ENCODE measurements at regions not wholly inside any gene's neighbourhood (a gene's known extent, or its start where the extent isn't known, plus 50 kb on each side); places are given as distances from the start of the nearest gene placed in this dataset.
"Not testable (repeated sequence)": the region's sequence is repeated elsewhere in the genome, so short reads cannot be mapped to it uniquely, and the experiment has no call there.

DNA sequence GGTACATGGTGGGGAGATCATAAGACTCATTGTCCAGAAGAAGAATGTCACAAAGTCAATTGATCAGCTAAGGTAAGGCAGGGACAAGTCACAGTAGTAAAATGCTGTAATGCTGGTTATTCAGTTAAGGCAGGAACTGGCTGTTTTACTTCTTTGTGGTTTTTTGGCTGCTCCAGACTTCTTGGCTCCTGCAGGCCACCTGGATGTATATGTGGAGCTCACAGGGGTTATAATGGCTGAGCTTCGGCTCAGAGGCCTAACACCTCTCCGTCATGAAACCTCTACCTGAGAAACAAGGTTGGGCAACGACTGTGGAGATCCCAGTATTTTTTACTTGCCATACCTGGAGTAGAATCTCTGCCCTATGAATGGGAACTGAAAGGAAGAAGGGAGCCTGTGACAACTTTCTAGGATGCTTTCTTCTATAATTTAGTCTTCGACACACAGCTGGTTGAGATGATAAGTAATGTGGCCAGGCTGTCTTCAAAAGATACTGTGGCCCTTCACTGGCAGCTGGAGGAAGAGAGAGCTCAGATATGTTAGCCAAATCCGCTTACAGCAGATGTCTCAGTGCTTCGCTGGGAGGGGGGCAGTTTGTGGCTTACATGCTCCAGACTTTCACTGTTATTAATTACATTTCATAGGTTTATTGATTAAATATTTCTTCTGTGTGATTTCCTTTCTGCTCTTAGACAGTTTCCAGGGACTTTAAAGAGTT, 887.8 kb downstream of the IGSF11 start:
- no peak for DNase-seq
- TF ChIP-seq POLR2A (IDR thresholded peaks at IDR 0.05; ENCODE audit: low read length) (no peak), GATA1 (IDR thresholded peaks at IDR 0.05; ENCODE audit: low read depth, low read length) (no peak)

DNA sequence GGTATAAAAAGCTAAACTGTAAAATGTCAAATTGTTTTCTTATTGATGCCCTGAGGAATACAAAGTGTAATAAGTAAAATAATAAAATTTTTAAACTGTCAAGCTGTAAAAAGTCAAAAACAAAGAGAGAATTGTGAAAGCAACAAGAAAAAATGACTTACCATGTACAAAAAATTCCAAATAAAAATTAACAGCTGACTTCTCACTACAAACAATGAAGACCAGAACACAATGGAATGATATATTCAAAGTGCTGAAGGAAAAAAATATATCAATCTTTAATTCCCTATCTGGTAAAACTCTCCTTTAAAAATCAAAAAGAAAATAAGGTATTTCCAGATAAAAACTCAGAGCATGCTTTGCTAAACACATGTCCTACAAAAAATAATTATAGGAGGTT, 883.5 kb downstream of the IGSF11 start:
- TF ChIP-seq POLR2A (IDR thresholded peaks at IDR 0.05; ENCODE audit: low read length) (no peak), GATA1 (IDR thresholded peaks at IDR 0.05; ENCODE audit: low read depth, low read length) (no peak)
- DNase-seq = no peak

DNA sequence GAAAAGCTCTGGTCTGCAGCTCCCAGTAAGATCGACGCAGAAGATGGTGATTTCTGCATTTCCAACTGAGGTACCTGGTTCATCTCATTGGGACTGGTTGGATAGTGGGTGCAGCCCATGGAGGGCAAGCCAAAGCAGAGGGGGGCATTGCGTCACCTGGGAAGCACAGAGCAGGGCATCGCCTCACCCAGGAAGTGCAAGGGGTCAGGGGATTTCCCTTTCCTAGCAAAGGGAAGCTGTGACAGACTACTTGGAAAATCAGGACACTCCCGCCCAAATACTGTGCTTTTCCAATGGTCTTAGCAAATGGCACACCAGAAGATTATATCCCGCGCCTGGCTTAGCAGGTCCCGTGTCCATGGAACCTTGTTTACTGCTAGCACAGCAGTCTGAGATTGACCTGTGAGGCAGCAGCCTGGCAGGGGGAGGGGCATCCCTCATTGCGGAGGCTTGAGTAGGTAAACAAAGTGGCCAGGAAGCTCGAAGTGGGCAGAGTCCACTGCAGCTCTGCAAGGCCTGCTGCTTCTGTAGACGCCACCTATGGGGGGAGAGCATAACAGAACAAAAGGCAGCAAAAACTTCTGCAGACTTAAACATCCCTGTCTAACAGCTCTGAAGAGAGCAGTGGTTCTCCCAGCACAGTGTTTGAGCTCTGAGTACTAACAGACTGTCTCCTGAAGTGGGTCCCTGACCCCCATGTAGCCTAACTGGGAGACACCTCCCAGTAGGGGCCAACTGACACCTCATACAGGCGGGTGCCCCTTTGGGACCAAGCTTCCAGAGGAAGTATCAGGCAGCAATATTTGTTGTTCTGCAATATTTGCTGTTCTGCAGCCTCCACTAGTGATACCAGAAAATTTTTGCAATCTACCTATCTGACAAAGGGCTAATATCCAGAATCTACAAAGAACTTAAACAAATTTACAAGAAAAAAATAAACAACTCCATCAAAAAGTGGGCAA, 871.7 kb downstream of the IGSF11 start:
- not testable (repeated sequence) for DNase-seq

DNA sequence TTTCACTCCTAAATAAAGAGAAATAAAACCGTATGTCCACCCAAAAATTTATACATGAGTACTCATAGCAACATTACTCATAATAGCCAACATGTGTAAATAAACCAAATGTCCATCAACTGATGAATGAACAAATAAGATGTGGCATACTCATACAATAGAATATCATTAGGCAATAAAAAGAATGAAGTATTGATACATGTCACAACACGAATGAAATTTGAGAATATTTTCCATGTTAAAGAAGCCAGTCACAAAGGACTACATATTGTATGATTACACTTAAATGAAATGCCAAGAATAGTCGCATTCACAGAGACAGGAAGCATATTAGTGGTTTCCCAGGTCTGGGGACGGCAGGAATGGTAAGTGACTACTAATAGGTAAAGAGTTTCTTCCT, 869.2 kb downstream of the IGSF11 start:
- TF ChIP-seq POLR2A (IDR thresholded peaks at IDR 0.05; ENCODE audit: low read length) (no peak), GATA1 (IDR thresholded peaks at IDR 0.05; ENCODE audit: low read depth, low read length) (no peak)
- no peak for DNase-seq

DNA sequence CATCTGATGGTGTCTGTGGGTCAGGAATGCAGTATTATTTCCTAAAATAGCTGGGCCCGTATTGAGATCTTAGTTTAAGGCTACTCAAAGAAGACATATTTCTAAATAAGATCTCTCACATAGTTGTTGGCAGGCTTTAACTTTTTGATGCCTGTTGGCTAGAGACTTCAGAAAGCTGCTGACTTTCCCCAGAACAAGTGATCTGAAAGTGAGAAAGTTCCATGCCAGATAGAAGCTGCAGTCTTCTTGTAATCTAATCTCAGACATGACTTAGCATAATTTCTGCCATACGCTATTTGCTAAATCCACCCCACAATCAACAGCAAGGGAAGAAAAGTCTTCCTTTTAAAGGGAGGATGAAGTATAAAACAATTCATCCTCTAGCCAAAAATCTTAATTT, 867.1 kb downstream of the IGSF11 start:
- no peak for DNase-seq
- TF ChIP-seq GATA1 (IDR thresholded peaks at IDR 0.05; ENCODE audit: low read depth, low read length) = no peak
- TF ChIP-seq POLR2A (IDR thresholded peaks at IDR 0.05; ENCODE audit: low read length) = no peak

DNA sequence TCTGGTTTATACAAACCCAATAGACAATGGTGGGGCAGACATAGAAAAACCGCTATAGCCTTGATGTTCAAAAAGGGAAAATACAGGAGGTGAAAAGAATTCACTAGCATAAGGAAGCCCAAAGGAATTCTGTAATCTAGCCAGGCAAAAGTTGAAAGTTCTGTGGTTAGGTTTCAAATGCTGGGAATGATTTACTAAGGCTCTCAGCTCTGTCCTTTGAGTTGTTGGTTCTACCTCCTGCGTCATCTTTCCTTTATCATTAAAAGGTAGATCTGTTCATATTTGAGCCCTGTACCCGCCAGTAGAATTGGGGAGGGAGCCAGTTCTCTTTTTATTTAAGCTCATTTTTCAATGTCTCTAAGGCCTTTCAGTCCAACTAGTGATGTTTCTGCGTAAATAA, 866.5 kb downstream of the IGSF11 start:
- TF ChIP-seq GATA1 (IDR thresholded peaks at IDR 0.05; ENCODE audit: low read depth, low read length) = no peak
- TF ChIP-seq POLR2A (IDR thresholded peaks at IDR 0.05; ENCODE audit: low read length) = no peak
- no peak for DNase-seq

DNA sequence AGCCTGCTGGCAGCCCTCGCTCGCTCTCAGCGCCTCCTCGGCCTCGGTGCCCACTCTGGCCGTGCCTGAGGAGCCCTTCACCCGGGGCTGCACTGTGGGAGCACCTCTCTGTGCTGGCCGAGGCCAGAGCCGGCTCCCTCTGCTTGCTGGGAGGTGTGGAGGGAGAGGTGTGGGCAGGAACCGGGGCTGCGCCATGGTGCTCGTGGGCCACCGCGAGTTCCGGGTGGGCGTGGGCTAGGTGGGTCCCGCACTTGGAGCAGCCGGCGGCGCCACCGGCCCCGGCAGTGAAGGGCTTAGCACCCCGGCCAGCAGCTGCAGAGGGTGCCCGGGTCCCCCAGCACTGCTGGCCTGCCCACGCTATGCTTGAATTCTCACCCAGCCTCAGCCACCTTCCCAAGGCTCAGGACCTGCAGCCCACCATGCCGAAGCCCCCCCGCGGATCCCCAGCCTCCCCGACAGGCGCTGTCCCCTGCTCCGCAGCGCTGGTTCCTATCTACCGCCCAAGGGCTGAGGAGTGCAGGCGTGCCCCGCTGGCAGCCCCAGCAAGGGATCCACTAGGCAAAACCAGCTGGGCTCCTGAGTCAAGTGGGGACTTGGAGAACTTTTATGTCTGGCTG, 863.3 kb downstream of the IGSF11 start:
- no peak for DNase-seq
- TF ChIP-seq POLR2A (IDR thresholded peaks at IDR 0.05; ENCODE audit: low read length) (no peak), GATA1 (IDR thresholded peaks at IDR 0.05; ENCODE audit: low read depth, low read length) (no peak)

DNA sequence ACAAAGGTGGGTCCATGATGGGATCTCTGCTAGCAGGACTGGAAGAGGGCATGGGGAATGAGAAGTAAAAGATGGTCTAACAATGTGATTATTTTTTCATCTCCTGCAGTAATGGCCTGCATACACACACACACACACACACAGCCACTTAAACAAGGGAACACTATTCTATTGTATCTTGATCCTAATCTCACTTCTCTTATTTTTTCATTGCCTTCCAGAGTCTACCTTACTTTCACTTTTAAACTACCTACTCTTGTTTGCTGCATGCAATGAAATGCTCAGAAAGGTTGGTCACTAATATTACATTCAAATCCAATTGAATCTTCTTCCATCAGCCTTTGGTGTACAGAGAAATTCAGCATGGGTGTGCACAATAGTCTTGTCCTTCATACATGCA, 853.8 kb downstream of the IGSF11 start:
- DNase-seq = no peak
- no peak for TF ChIP-seq POLR2A (IDR thresholded peaks at IDR 0.05; ENCODE audit: low read length)
- TF ChIP-seq GATA1 (IDR thresholded peaks at IDR 0.05; ENCODE audit: low read depth, low read length) = no peak

DNA sequence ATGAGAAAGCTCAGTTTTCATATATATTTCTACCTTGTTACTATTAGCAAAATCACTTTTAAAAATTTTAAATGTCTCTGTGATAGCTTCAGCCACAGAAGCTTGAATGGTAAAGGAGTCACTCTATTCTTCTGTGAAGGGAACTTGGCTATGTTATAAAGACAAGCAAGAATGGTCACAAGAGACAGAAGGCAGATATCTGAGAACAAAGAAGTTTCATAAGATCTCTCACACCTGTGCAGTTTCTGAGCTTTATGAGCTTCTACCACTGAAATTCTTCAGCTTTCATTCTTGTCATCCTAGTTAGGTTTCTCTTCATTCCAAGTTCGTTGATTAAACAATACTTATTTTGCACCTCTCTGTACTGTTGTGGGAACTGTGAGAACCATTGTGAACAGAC, 853.4 kb downstream of the IGSF11 start:
- TF ChIP-seq GATA1 (IDR thresholded peaks at IDR 0.05; ENCODE audit: low read depth, low read length) = no peak
- no peak for TF ChIP-seq POLR2A (IDR thresholded peaks at IDR 0.05; ENCODE audit: low read length)
- DNase-seq = no peak

DNA sequence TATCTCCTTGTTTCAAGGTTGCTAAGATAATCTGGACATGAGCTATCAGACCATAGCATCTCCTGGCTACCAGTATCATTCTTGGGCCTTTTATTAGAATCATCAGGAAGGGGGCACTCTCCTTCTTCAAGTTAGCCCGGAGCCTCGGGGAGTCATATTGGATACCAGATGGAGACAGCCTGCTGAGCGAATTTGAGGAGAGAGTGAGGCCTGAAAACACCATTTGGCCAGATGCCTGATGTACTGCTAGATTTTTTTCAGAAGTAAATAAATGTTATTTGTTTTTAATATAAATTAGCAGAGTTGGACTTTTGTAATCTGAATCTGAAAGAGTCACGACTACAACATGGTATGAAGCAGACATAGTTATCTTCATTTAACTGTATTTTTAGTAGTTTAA, 848.6 kb downstream of the IGSF11 start:
- no peak for DNase-seq
- no peak for TF ChIP-seq GATA1 (IDR thresholded peaks at IDR 0.05; ENCODE audit: low read depth, low read length)
- TF ChIP-seq POLR2A (IDR thresholded peaks at IDR 0.05; ENCODE audit: low read length) = no peak

DNA sequence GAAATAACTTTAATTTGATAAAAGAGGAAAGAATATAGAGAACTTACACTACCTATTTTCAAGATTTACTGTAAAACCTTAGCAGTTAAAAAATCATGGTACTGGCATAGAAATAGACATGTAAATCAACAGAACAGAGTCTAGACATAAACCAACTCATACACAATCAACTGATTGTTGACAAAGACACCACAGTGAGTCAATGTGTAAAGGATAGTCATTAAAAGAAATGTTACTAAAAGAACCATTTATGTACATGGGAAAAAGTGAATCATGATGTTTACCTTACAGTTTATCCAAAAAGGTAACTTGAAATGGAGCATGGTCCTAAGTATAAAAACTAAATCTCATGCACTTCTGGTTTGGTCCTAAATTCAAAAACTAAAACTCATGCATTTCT, 847.4 kb downstream of the IGSF11 start:
- TF ChIP-seq POLR2A (IDR thresholded peaks at IDR 0.05; ENCODE audit: low read length) (no peak), GATA1 (IDR thresholded peaks at IDR 0.05; ENCODE audit: low read depth, low read length) (no peak)
- DNase-seq = no peak

DNA sequence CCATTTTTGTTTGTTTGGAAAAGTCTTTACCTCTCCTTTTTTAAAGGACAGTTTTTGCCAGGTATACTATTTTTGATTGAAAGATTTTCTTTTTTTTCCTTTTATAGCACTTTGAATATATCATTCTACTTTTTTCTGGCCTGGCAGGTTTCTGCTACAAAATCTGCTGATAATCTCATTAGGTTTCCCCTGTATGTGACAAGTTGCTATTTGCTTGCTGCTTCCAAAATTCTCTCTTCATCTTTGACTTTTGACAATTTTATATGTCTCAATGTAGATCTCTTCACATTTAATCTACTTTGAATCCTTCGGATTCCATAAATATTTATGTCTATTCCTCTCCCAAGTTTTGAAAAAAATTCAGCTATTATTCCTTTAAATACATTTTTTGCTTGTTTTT, 838.5 kb downstream of the IGSF11 start:
- DNase-seq = no peak
- no peak for TF ChIP-seq GATA1 (IDR thresholded peaks at IDR 0.05; ENCODE audit: low read depth, low read length)
- TF ChIP-seq POLR2A (IDR thresholded peaks at IDR 0.05; ENCODE audit: low read length) = no peak

DNA sequence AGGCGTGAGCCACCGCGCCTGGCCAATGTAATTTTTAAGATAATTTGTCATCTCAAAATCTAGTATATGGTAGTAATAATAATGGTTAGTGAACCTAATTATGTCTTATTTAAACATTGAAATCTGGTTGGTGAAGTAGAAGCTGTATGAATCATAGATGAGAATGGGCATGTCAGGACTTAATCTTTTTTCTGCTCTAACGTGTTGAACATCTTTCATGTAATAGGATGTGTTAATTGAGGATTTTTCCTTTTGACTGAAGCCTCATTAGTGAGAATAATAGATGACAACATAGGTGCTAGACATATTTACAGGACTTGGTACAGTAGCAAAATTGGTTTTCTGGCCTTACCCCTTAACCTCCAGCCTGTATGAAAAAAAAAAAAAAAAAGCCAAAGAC, 835.6 kb downstream of the IGSF11 start:
- no peak for DNase-seq

DNA sequence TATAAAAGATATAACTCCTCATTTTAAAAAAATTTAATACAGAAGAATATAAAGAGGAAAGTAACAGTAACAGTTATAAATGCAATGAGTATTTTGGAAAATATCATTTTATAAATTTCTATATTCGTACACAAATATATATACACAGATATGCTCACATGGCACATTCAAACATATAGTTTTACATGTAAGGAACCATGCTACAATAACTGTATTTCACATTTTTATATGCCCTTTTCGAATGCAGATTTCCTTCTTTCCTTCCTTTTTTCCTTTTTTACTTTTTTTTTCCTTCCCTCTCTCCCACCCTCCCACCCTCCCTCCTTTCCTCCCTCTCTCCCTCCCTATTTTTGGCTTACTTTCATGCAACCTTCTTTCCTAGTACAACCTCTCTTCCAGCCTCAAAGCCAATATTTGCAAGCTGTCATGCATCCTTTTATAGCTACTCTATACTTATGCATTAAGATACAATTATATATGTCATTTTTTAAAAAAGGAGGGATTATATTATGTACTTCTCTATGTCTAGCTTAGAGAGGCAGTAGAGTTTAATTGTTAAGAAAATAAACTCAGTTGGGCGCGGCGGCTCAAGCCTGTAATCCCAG, 830.5 kb downstream of the IGSF11 start:
- TF ChIP-seq GATA1 (IDR thresholded peaks at IDR 0.05; ENCODE audit: low read depth, low read length) (no peak), POLR2A (IDR thresholded peaks at IDR 0.05; ENCODE audit: low read length) (no peak)
- DNase-seq = no peak

More for the DNA sequence above, 835.6 kb downstream of the IGSF11 start:
- TF ChIP-seq GATA1 (IDR thresholded peaks at IDR 0.05; ENCODE audit: low read depth, low read length) (no peak), POLR2A (IDR thresholded peaks at IDR 0.05; ENCODE audit: low read length) (no peak)
